ENCODE measurements at regions not wholly inside any gene's neighbourhood (a gene's known extent, or its start where the extent isn't known, plus 50 kb on each side); places are given as distances from the start of the nearest gene placed in this dataset.
A peak's percentile ranks its signal among the peaks of the same experiment; 100 is the strongest.
"Not testable (repeated sequence)": the region's sequence is repeated elsewhere in the genome, so short reads cannot be mapped to it uniquely, and the experiment has no call there.

GRCh38 chr22:27107824-27108223 is 450.4 kb downstream of the MIAT start:
- no peak overlapping the region for H3K4me3 Mint-ChIP-seq
- H3K9me3 Mint-ChIP-seq, result no peaks in the 10 kb centered on the region
- no peaks in the 10 kb centered on the region for H3K36me3 Mint-ChIP-seq (ENCODE audit: low read depth)
- no peak for TF ChIP-seq CTCF (conservative IDR thresholded peaks at IDR 0.05)
- no peak for DNase-seq (ENCODE audit: low read depth, low spot score)
- no peaks in the 10 kb centered on the region for H3K27me3 Mint-ChIP-seq (ENCODE audit: low read depth)
- peaks cover 42% of the 10 kb centered on the region for H3K4me1 Mint-ChIP-seq
- no peak overlapping the region for H3K27ac Mint-ChIP-seq (ENCODE audit: unreplicated experiment)

GRCh38 chr22:27108425-27109114 is 451.2 kb downstream of the MIAT start:
- no peak for TF ChIP-seq CTCF (conservative IDR thresholded peaks at IDR 0.05)
- DNase-seq (ENCODE audit: low read depth, low spot score), result no peak
- no peaks in the 10 kb centered on the region for H3K27me3 Mint-ChIP-seq (ENCODE audit: low read depth)
- no peaks in the 10 kb centered on the region for H3K36me3 Mint-ChIP-seq (ENCODE audit: low read depth)
- H3K4me1 Mint-ChIP-seq, result peaks cover 49% of the 10 kb centered on the region
- H3K27ac Mint-ChIP-seq (ENCODE audit: unreplicated experiment), result no peak overlapping the region
- no peaks in the 10 kb centered on the region for H3K9me3 Mint-ChIP-seq
- no peak overlapping the region for H3K4me3 Mint-ChIP-seq

- not testable (repeated sequence) for H3K27me3 Mint-ChIP-seq (ENCODE audit: low read depth); DNase-seq (ENCODE audit: low read depth, low spot score); H3K36me3 Mint-ChIP-seq (ENCODE audit: low read depth); H3K4me3 Mint-ChIP-seq; H3K27ac Mint-ChIP-seq (ENCODE audit: unreplicated experiment); H3K9me3 Mint-ChIP-seq
- peaks cover 51% of the 10 kb centered on the region for H3K4me1 Mint-ChIP-seq
These were observed 452.0 kb downstream of the MIAT start for GRCh38 chr22:27109406-27109805.

- Mint-ChIP-seq H3K9me3 (no peaks in the 10 kb centered on the region), H3K4me3 (no peak overlapping the region), H3K27me3 (ENCODE audit: low read depth) (no peaks in the 10 kb centered on the region), H3K36me3 (ENCODE audit: low read depth) (no peaks in the 10 kb centered on the region), H3K27ac (ENCODE audit: unreplicated experiment) (no peak overlapping the region), H3K4me1 (peaks cover 51% of the 10 kb centered on the region)
- no peak for DNase-seq (ENCODE audit: low read depth, low spot score)
- TF ChIP-seq CTCF (conservative IDR thresholded peaks at IDR 0.05), result no peak
These were observed 453.5 kb downstream of the MIAT start for GRCh38 chr22:27110665-27111451.

- Mint-ChIP-seq H3K36me3 (ENCODE audit: low read depth) (no peaks in the 10 kb centered on the region), H3K4me1 (peaks cover 51% of the 10 kb centered on the region), H3K27ac (ENCODE audit: unreplicated experiment) (peak overlapping the region; percentile 59), H3K27me3 (ENCODE audit: low read depth) (no peaks in the 10 kb centered on the region), H3K9me3 (no peaks in the 10 kb centered on the region), H3K4me3 (no peak overlapping the region)
- TF ChIP-seq CTCF (conservative IDR thresholded peaks at IDR 0.05), result no peak
- DNase-seq (ENCODE audit: low read depth, low spot score), result no peak
These were observed 454.6 kb downstream of the MIAT start for GRCh38 chr22:27111796-27112672.
